ENCODE measurements at regions not wholly inside any gene's neighbourhood (a gene's known extent, or its start where the extent isn't known, plus 50 kb on each side); places are given as distances from the start of the nearest gene placed in this dataset.

DNA sequence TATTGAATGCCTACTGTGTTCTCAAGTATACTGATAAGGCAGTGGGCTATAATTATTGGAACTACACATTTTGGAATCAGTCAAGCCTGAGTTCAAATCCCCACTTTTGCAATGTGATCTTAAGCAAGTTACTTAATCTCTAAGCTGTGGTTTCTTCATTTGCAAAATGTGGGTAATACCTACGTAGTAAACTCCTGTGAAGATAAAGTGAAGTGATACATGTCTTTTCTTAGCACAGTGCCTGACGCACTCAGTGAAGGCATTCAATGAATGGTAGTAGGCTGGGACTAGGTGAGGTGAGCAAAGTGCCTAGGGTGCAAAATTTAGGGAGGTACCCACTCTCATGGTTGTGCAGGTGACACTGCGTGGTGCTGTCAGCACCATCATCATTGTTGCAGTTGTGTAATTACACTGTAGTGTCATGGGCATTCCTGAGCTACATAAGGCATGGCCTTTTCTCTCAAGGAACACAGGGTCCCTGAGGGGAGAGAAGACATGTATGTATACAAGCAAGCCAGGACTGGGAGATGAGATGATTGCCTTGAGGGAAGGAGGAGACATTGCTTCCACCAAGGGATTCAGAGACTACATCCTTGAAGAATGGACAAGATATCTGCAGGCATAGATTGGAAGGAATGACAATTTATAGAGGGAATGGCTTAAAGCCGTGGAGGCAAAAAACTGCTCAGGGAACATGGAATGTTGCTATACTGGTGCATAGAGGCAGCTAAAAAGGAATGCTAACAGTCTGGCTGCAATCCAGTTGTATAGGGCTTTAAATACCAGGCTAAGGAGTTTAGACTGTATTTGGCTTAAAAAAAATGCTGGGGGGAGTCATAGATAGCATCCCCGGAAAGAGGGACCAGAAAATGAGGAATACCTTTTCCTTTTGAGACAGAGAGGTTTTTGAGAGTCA lies 129.2 kb upstream of the ARHGAP5 start:
- no peak overlapping the region for H3K27ac Mint-ChIP-seq

GRCh38 chr14:31949709-31950108 lies 127.4 kb upstream of the ARHGAP5 start:
- DNase-seq (no peak), ATAC-seq (replicated peaks) (no peak)
- H3K9me3 Mint-ChIP-seq, result no peaks in the 10 kb centered on the region
- peaks cover 0 to 28% of the 10 kb centered on the region in 2 donors for H3K27me3 Mint-ChIP-seq
- no peaks in the 10 kb centered on the region for H3K36me3 Mint-ChIP-seq (ENCODE audit: insufficient read depth)
- peaks cover 6 to 7% of the 10 kb centered on the region in 2 donors for H3K4me1 Mint-ChIP-seq (ENCODE audit: low read depth in 2 of 2)
- H3K27ac Mint-ChIP-seq, result no peak overlapping the region
- H3K4me3 Mint-ChIP-seq, result no peak overlapping the region

More for the DNA sequence above, 129.2 kb upstream of the ARHGAP5 start:
- H3K4me1 Mint-ChIP-seq (ENCODE audit: low read depth in 2 of 2), result peaks cover 7 to 11% of the 10 kb centered on the region in 2 donors
- H3K36me3 Mint-ChIP-seq (ENCODE audit: insufficient read depth), result no peaks in the 10 kb centered on the region
- no peaks in the 10 kb centered on the region for H3K9me3 Mint-ChIP-seq
- peak; percentile 39 for ATAC-seq (replicated peaks)
- no peak overlapping the region for H3K4me3 Mint-ChIP-seq
- no peak for DNase-seq
- H3K27me3 Mint-ChIP-seq, result peaks cover 0 to 28% of the 10 kb centered on the region in 2 donors

GRCh38 chr14:31950331-31950730 lies 126.8 kb upstream of the ARHGAP5 start:
- Mint-ChIP-seq H3K27ac (no peak overlapping the region), H3K27me3 (peaks cover 0 to 28% of the 10 kb centered on the region in 2 donors), H3K4me1 (ENCODE audit: low read depth in 2 of 2) (peaks cover under 1 to 5% of the 10 kb centered on the region in 2 donors), H3K9me3 (no peaks in the 10 kb centered on the region), H3K4me3 (no peak overlapping the region), H3K36me3 (ENCODE audit: insufficient read depth) (no peaks in the 10 kb centered on the region)
- ATAC-seq (replicated peaks), result no peak
- DNase-seq, result no peak

GRCh38 chr14:31950764-31951637 lies 126.1 kb upstream of the ARHGAP5 start:
- Mint-ChIP-seq H3K36me3 (ENCODE audit: insufficient read depth) (no peaks in the 10 kb centered on the region), H3K9me3 (no peaks in the 10 kb centered on the region), H3K27me3 (peaks cover 0 to 28% of the 10 kb centered on the region in 2 donors), H3K4me1 (ENCODE audit: low read depth in 2 of 2) (peaks cover 0 to 4% of the 10 kb centered on the region in 2 donors), H3K27ac (no peak overlapping the region), H3K4me3 (no peak overlapping the region)
- ATAC-seq (replicated peaks), result no peak
- no peak for DNase-seq

- ATAC-seq (replicated peaks) (no peak), DNase-seq (no peak)
- Mint-ChIP-seq H3K27ac (no peak overlapping the region), H3K4me1 (ENCODE audit: low read depth in 2 of 2) (peaks cover 0 to 4% of the 10 kb centered on the region in 2 donors), H3K9me3 (no peaks in the 10 kb centered on the region), H3K4me3 (no peak overlapping the region), H3K27me3 (peaks cover 0 to 29% of the 10 kb centered on the region in 2 donors), H3K36me3 (ENCODE audit: insufficient read depth) (no peaks in the 10 kb centered on the region)
Measured at GRCh38 chr14:31951638-31951964, 125.5 kb upstream of the ARHGAP5 start.

DNA sequence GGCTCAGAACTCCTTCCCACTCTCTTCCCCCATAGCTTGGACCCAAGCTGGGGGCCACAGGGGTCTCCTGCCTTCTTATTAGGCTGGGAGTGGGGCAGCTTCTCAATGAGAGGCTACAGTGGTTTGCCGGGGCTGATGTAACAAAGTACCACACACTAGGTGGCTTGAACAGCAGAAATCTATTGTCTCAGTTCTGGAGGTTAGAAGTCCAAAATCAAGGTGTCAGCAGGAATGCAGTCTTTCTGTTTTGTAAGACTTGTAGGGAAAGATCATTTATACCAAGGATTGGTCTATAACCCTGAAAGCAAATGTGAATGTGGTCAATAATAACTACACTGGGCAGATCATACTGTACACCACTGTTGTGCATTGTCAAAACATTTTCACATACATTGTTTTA lies 124.5 kb upstream of the ARHGAP5 start:
- Mint-ChIP-seq H3K9me3 (no peaks in the 10 kb centered on the region), H3K4me1 (ENCODE audit: low read depth in 2 of 2) (peaks cover 0 to 4% of the 10 kb centered on the region in 2 donors), H3K27me3 (peaks cover 0 to 39% of the 10 kb centered on the region in 2 donors), H3K36me3 (ENCODE audit: insufficient read depth) (no peaks in the 10 kb centered on the region), H3K27ac (no peak overlapping the region), H3K4me3 (no peak overlapping the region)
- ATAC-seq (replicated peaks), result no peak
- no peak for DNase-seq

GRCh38 chr14:31953210-31953609 lies 123.9 kb upstream of the ARHGAP5 start:
- no peak overlapping the region for H3K4me3 Mint-ChIP-seq
- H3K27me3 Mint-ChIP-seq, result peaks cover 0 to 40% of the 10 kb centered on the region in 2 donors
- no peaks in the 10 kb centered on the region for H3K9me3 Mint-ChIP-seq
- H3K36me3 Mint-ChIP-seq (ENCODE audit: insufficient read depth), result no peaks in the 10 kb centered on the region
- H3K4me1 Mint-ChIP-seq (ENCODE audit: low read depth in 2 of 2), result peaks cover 0 to 4% of the 10 kb centered on the region in 2 donors
- DNase-seq (no peak), ATAC-seq (replicated peaks) (no peak)
- no peak overlapping the region for H3K27ac Mint-ChIP-seq

DNA sequence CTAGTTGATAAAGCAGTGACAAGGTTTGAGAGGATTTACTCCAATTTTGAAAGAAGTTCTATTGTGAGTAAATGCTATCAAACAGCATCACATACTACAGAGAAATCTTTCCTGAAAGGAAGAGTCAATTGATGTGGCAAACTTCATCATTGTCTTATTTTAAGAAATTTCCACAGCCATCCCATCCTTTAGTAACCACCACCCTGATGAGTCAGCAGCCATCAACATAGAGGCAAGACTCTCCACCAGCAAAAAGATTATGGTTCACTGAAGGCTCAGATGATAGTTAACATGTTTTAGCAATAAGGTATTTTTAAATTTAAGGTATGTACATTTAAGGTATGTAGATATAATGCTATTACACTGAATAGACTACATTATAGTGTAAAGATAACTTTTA lies 122.1 kb upstream of the ARHGAP5 start:
- Mint-ChIP-seq H3K4me3 (no peak overlapping the region), H3K27me3 (peaks cover 0 to 36% of the 10 kb centered on the region in 2 donors)
- ATAC-seq (replicated peaks), result no peak

GRCh38 chr14:31955936-31956579 lies 121.0 kb upstream of the ARHGAP5 start:
- ATAC-seq (replicated peaks), result no peak
- no peak for DNase-seq
- Mint-ChIP-seq H3K9me3 (peaks cover 2 to 7% of the 10 kb centered on the region in 2 donors), H3K4me1 (ENCODE audit: low read depth in 2 of 2) (no peaks in the 10 kb centered on the region), H3K27ac (no peak overlapping the region), H3K27me3 (peaks cover 0 to 36% of the 10 kb centered on the region in 2 donors), H3K4me3 (no peak overlapping the region), H3K36me3 (ENCODE audit: insufficient read depth) (no peaks in the 10 kb centered on the region)

More for the DNA sequence above, 122.1 kb upstream of the ARHGAP5 start:
- Mint-ChIP-seq H3K4me1 (ENCODE audit: low read depth in 2 of 2) (no peaks in the 10 kb centered on the region), H3K27ac (no peak overlapping the region), H3K9me3 (no peaks in the 10 kb centered on the region), H3K36me3 (ENCODE audit: insufficient read depth) (no peaks in the 10 kb centered on the region)
- no peak for DNase-seq

DNA sequence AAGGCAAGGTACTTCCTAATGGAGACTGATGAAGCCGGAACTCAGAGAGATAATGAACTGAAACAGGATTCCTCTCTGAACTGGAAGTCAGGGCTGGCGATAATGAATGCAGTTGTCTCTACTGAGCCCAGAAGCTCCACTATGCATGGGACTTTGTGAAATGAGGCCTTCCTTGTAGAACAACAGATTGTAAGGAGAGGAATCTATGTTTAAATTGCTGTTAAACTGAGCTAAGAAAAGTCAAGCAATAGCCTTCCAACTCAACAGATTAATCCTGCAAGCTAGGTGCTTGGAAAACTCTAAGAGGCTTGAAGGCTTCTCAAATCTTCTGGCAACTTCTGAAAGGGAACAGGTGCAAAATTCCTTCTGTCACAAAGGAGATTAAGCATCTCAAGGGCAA lies 119.5 kb upstream of the ARHGAP5 start:
- H3K27me3 Mint-ChIP-seq, result peaks cover 0 to 21% of the 10 kb centered on the region in 2 donors
- H3K27ac Mint-ChIP-seq, result no peak overlapping the region
- DNase-seq, result no peak
- H3K9me3 Mint-ChIP-seq, result peaks cover 2 to 7% of the 10 kb centered on the region in 2 donors
- ATAC-seq (replicated peaks), result no peak
- H3K4me3 Mint-ChIP-seq, result no peak overlapping the region
- no peaks in the 10 kb centered on the region for H3K4me1 Mint-ChIP-seq (ENCODE audit: low read depth in 2 of 2)
- H3K36me3 Mint-ChIP-seq (ENCODE audit: insufficient read depth), result no peaks in the 10 kb centered on the region

DNA sequence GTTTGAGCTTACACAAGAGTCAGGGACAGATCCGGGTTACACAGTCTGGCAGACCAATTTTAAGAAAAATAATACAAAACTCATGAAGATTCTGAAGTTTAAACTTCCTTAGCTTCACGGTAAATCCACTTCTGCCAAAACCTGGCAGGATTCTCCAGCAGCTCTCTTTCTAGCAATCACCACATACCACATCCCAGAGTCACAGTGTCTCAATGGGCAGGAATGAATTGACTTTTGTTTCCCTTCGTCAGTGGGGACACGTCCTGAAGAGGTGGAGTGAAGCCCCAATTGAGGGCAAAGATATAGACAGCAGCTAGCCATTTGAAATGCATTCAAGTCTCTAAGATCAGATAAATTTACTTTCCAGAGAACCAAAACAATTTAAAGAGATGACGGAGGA lies 117.1 kb upstream of the ARHGAP5 start:
- Mint-ChIP-seq H3K27me3 (peaks cover 0 to 26% of the 10 kb centered on the region in 2 donors), H3K27ac (no peak overlapping the region), H3K36me3 (ENCODE audit: insufficient read depth) (no peaks in the 10 kb centered on the region), H3K9me3 (peaks cover 2 to 7% of the 10 kb centered on the region in 2 donors), H3K4me3 (no peak overlapping the region), H3K4me1 (ENCODE audit: low read depth in 2 of 2) (no peaks in the 10 kb centered on the region)
- ATAC-seq (replicated peaks), result no peak
- no peak for DNase-seq

DNA sequence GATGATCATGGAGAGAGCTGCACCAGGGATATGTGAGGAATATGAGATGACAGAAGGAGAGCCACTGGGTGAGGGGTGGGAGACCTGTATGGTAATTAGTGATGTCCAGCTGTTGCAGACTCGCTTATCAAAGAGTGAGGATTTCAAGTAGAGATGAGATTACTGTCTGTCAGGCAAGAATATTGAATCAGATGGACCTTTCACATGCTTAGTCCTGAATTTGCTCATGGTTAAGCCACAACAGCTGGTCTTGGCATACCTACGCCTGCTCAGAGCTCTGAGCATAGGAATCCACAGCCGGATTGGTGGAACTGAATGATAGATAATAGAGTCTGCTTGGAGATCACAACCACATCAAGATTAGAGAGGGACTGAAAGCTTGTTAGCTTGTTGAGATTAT lies 115.2 kb upstream of the ARHGAP5 start:
- H3K36me3 Mint-ChIP-seq (ENCODE audit: insufficient read depth), result no peaks in the 10 kb centered on the region
- no peak overlapping the region for H3K4me3 Mint-ChIP-seq
- peaks cover 2 to 7% of the 10 kb centered on the region in 2 donors for H3K9me3 Mint-ChIP-seq
- no peak overlapping the region for H3K27ac Mint-ChIP-seq
- DNase-seq (no peak), ATAC-seq (replicated peaks) (no peak)
- H3K27me3 Mint-ChIP-seq, result peaks cover 0 to 27% of the 10 kb centered on the region in 2 donors
- H3K4me1 Mint-ChIP-seq (ENCODE audit: low read depth in 2 of 2), result peaks cover 0 to 3% of the 10 kb centered on the region in 2 donors

DNA sequence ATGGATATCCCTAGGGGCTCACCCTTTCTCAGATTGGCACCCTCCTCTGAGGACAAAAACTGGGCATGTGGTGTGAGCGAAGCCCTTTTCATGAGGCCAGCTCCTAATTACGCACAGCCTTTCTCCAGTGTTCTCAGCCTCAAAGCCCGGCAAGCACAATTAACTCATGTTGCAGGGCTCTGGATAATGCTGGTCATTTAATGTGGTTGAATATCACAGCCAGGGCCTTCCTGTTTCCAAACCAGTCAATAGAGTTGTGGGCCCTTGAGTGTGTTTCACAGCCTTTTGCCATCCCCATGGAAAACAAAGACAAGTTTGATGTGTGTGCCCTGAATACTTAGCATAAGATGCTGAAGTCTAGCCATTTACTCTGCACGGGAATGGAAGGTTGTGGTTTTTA lies 114.2 kb upstream of the ARHGAP5 start:
- Mint-ChIP-seq H3K4me3 (no peak overlapping the region), H3K27ac (no peak overlapping the region), H3K27me3 (peaks cover 0 to 18% of the 10 kb centered on the region in 2 donors), H3K9me3 (peaks cover 2 to 7% of the 10 kb centered on the region in 2 donors), H3K4me1 (ENCODE audit: low read depth in 2 of 2) (peaks cover 0 to 3% of the 10 kb centered on the region in 2 donors), H3K36me3 (ENCODE audit: insufficient read depth) (no peaks in the 10 kb centered on the region)
- ATAC-seq (replicated peaks), result no peak
- DNase-seq, result no peak

All from effector memory CD8-positive, alpha-beta T cell (primary cell).